ENCODE measurements at regions not wholly inside any gene's neighbourhood (a gene's known extent, or its start where the extent isn't known, plus 50 kb on each side); places are given as distances from the start of the nearest gene placed in this dataset.
A peak's percentile ranks its signal among the peaks of the same experiment; 100 is the strongest.

- no peak for DNase-seq (ENCODE audit: low read depth in 2 of 2)
Observed at GRCh38 chrX:45879512-45879911, 665.7 kb downstream of the ZNF674 start.

DNA sequence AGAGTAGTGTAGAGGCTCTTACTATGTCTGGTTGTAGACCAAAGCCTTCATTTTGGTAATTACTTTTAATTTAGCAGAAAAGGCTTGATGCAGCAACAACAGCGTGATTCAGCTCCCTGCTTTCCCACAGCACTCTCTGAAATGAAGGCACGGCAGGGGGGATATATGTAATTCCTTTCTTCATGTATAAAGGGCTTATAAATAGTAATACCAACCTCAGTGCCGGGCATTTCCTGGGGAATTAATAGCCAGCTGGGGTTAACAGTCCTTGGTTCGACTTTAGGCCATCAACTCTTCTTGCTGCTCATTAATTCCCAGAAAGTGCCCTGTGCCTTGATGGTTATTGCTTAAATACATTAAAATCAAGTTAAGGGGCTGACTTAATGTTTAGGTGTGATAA, 669.0 kb downstream of the ZNF674 start:
- no peak for DNase-seq (ENCODE audit: low read depth in 2 of 2)

DNA sequence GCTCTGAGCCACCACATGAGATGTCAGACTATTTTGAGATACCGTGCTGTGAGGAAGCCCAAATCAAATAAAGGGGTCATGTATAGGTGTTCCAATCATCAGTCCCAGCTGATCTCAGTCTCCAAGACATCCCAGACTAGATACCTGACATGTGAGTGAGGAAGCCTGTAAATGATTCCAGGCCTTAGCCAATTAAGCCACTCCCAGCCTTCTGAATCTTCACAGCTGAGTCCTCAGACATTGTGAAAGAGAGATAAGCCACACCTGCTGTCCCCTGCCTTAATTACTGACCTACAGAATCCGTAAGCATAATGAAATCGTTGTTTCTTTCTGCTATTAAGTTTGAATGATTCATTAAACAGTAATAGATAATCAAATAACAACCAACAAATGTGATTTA, 671.4 kb downstream of the ZNF674 start:
- DNase-seq (ENCODE audit: low read depth in 2 of 2): no peak

DNA sequence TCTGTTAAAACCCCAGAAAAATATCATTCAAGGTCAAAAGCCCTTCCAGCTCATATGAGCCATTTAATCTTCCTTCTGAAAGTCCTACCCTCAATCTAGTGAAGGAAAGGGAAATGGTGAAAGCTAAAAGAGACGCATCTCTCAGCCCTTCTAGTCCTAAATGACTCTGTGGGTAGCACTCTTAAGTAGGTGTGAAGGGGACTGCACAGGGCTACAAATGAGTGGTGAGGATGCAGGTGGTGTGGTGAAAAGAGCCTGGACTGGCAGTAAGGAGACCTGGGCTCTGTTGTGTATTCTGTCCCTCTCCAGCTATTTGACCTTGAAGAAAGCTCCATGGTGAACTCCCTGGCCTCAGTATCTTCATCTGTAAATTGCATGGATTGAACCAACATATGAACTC, 671.8 kb upstream of the DIPK2B start:
- DNase-seq (ENCODE audit: low read depth in 2 of 2): no peak

DNA sequence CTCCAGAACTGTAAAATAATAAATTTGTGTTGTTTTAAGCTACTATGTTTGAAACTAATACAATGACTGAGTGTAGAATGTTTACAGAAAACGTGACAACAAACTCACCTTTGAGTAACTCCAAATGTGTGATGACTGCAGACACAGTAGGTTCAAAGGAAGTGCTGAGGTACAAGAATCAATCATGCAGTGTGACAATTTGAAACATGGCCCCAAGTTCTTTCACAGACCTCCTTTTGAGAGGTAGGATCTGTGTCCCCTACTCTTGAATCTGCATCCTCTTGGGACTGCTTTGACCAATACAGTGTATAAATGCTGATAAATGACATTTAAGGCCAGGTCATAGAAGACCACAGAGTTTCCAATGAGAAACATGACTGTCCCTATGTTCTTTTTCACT, 667.7 kb upstream of the DIPK2B start:
- no peak for DNase-seq (ENCODE audit: low read depth in 2 of 2)

GRCh38 chrX:45862801-45863200, 662.1 kb upstream of the DIPK2B start:
- DNase-seq (ENCODE audit: low read depth in 2 of 2): no peak

DNA sequence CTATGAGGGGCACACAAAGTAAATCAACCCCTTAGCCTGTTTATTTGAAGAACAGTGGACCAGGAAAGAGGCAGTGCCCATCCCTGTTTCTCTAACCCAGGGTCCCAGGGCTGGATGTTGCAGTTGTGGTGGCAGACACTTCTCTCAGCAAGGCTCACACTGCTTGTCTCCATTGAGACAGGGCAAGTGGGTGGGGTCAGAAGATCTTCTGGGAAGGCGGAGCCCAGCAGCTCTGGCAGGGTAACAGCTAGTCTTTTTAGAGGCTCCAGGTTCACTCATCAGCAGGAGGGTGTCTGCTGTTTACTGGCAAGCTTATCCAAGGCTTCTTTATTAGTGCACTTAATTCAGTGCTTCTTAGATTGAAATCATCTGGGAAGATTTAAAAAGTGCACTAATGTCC, 659.8 kb upstream of the DIPK2B start:
- no peak for DNase-seq (ENCODE audit: low read depth in 2 of 2)

DNA sequence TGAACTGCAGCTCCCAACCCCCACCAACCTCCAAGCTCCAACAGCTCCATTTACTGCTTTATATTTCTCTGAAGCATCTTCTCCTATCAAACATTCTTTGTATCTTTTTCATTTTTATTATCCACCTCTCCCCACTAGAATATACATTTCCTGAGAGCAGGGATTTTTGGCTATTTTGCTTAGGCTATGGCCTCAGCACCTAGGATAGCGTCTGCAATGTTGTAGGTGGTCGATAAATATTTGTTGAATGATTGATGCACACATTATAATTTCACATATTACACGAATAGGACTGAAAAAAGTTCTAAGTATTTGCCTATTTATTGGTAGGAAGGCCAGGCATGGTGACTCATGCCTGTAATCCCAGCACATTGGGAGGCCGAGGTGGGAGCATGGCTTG, 658.7 kb upstream of the DIPK2B start:
- DNase-seq (ENCODE audit: low read depth in 2 of 2): no peak

DNA sequence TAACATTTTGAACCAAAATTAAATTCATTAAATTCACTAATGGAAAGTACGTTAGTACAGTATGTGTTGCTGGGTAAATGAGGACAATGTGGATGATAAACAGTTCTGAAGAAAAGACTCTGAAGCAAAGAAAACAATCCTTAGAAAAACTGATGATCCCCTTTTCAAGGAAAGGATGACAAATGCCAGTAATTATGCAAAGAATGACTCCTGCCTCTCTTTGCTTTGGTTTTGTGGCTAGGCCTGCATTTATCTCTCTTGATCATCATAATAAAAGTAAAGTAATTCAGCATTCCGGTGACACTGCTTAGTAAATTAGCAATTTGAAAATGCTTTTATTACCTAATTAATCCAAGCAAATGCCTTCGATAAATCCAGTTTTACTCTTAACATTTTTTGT, 652.2 kb upstream of the DIPK2B start:
- peak in 1 of 2 experiments; percentile 40 for DNase-seq (ENCODE audit: low read depth in 2 of 2)

GRCh38 chrX:45851434-45851991, 650.8 kb upstream of the DIPK2B start:
- no peak for DNase-seq (ENCODE audit: low read depth in 2 of 2)

- no peak for DNase-seq (ENCODE audit: low read depth in 2 of 2)
Observed at GRCh38 chrX:45850775-45851433, 650.2 kb upstream of the DIPK2B start.

DNA sequence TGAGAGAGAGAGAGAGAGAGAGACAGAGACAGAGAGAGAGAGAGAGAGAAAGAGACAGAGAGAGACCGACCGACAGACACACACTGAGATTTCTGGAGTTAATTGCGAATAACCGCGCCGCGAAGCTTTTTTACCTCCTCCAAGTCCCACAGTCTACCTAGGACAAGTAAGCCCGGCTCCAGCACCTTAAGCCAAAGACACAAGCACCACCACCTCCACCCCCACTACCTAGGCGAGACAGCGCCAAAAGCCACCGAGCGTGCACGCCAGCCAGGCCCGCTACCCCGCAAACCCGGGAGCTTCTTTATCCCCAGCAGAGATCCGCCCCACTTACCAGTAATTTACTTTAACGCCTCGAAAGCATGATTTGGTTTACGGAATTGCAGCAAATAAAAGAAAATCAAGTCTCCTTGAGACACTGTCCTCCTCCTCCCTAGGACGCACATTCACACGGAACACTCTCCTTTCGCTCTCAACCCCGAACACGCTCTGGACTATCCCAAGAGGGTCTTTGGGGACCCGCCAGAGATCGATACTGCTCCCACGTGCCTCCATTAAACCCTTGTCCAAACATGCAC, 649.6 kb upstream of the DIPK2B start:
- no peak for DNase-seq (ENCODE audit: low read depth in 2 of 2)

- DNase-seq (ENCODE audit: low read depth in 2 of 2): peak; percentile 75
Observed at GRCh38 chrX:45849261-45849862, 648.7 kb upstream of the DIPK2B start.

- no peak for DNase-seq (ENCODE audit: low read depth in 2 of 2)
Observed at GRCh38 chrX:45847961-45848360, 647.3 kb upstream of the DIPK2B start.

DNA sequence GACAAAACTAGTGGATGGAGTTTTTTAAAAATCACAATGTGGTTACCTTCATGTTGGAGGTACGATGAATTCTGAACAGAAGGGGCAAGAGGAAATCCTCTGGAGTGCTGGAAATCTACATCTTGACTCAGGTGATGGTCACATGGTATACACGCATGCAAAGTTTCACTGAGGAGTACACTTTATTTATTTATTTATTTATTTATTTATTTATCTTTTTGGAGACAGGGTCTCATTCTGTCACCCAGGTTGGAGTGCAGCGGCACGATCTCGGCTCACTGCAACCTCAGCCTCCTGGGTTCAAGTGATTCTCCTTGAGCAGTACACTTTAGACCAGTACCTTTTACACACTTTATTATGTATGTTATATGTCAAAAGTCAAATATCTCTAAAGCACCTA, 645.7 kb upstream of the DIPK2B start:
- no peak for DNase-seq (ENCODE audit: low read depth in 2 of 2)

- DNase-seq (ENCODE audit: low read depth in 2 of 2): no peak
Observed at GRCh38 chrX:45845142-45845541, 644.5 kb upstream of the DIPK2B start.

DNA sequence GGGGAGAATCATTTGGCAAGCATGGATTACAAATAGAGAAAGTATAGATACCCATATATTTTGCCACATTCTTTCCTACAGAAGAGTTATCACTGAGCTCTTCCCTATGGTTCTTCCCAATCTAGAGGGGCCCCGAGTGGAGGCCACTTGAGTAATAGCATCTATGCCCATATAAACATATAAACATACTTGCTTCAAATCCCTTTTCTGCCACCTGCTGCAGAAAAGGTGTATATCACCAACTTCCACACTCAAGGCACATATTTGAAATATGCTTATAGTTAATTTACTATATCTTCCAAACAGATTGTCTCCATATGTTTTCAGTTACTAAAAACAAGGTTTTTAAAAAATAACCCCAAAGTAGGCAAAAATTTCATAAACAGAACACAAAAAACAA, 642.8 kb upstream of the DIPK2B start:
- DNase-seq (ENCODE audit: low read depth in 2 of 2): no peak

DNA sequence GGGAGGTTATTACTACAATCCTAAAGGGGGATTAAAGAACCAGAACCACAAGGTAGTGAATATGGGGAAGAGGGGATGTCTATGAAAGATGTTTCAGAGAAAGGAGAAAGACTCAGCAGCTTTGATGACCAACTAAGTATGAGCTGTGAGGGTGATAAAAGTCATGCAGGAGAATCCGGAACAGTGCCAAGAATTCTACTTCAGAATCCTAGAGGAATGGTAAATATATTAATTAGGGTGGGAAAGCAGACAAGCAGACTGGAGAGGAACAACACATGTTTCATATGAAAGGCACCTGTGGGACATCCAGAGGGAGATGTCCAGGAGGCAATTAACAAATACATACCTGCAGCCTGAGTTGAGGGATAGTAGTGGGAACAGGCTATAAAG, 642.2 kb upstream of the DIPK2B start:
- DNase-seq (ENCODE audit: low read depth in 2 of 2): no peak

DNA sequence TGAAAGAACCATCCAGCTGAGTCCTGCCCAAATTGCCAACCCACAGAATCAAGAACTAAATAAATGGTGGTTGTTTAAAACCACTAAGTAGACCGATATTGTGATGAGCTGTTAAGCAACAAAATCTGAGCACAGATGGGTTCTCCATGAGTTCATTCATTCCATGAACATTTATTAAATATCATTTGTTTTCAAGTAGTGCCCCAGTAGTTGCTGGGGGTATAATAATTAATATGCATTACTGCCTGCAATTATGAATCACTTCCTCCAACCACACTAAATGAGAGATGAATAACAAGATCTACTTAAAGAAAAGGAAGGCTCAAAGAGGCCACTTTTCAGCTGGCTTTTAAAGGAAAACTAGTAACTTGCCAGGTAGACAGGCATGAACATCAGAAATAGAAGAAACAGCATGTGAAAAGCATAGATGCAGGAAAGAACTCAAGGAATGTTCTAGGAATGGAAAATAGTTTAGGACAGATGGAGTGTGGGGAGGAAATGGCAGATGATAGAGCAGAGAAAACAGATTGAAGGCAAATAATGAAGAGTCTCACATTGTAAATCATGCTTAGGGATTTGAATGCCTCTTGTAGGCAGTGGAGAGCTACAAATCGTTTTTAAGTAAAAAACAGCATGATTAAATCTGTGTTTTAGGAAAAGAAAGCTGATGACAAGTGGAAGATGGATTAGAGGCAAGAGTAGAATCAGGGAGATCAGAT, 641.7 kb upstream of the DIPK2B start:
- peak in 1 of 2 experiments; percentile 25 for DNase-seq (ENCODE audit: low read depth in 2 of 2)

GRCh38 chrX:45840411-45840950, 639.8 kb upstream of the DIPK2B start:
- DNase-seq (ENCODE audit: low read depth in 2 of 2): no peak

DNA sequence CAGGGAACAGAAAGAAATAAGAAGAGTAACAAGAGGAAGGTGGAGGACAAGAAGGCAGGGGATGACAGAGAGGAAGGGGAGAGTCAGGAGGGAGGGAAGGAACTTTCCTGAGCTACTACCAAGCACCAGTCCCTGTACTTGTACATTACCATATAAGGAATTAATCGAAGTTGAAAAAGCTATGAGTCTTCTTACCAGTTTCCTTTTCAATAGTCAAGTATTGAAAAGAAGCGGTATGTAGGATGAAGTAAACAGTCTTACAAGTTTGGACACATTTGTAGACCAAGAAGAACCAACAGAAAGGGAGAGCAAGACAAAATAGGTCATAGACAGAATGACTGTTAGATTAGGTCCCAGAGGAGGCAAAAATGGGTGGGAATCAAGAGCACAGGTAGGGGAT, 629.7 kb upstream of the DIPK2B start:
- no peak for DNase-seq (ENCODE audit: low read depth in 2 of 2)

DNA sequence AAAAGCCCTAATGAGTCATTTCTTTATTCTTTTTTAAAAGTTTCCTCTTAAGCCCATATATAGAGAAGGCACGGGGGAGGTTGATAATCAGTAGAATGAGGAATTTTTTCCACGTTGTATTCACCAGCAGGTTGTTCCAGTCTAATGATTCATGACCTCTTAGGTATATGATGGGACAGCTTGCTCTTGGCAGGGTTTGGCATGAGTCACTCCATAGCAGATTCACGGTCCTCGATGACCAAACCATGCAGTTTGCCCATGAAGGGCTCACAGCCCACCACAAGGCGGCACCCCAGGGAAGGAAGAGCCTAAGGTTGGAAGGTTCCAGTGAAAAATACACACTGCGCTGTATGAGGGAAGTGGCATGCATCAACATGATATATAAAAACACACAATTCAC, 623.8 kb upstream of the DIPK2B start:
- peak; percentile 64 to 68 for DNase-seq (ENCODE audit: low read depth in 2 of 2)
